SK-N-SH (cell line): ENCODE measurements at regions not wholly inside any gene's neighbourhood (a gene's known extent, or its start where the extent isn't known, plus 50 kb on each side); places are given as distances from the start of the nearest gene placed in this dataset.

Source experiments
- CTCF ChIA-PET: fragments of 300-600, 350-600 bp; formaldehyde crosslinking; extraction: SDS; loops from one replicate; lab custom pipeline; 2021; lab: Yijun Ruan, JAX
- POLR2A ChIA-PET: fragments of 350-600 bp; sonication (Branson Sonifier 250); formaldehyde crosslinking; extraction: SDS; loops from one replicate; lab custom pipeline; 2020; ENCODE audit warnings: antibody characterized with exemption, inconsistent platforms; lab: Yijun Ruan, JAX
- DNase-seq: peaks from one replicate; pipeline ENCODE4 v3.0.0; 2012
- H2AFZ ChIP-seq: fragments of 200-600 bp; sonication (generic); 2 replicates; pipeline ENCODE4 v1.8.1; 2016; ENCODE audit warnings: antibody characterized with exemption, mild to moderate bottlenecking, low read depth
- H3F3A ChIP-seq: fragments of 200-600 bp; sonication (generic); replicated peaks from 2 replicates; pipeline ENCODE3; 2016; ENCODE audit warnings: antibody characterized with exemption, mild to moderate bottlenecking; ENCODE audit not compliant: insufficient read depth
- H3K27ac ChIP-seq, 2 experiments: fragments of 200-500 bp in 1 of 2; fragments of 200-600 bp in 1 of 2; sonication (Bioruptor generic) in 1 of 2; sonication (generic), shearing (Covaris generic) in 1 of 2; 2 replicates each; pipeline versions ENCODE4 v1.5.1 to v1.6.1; 2014 to 2016; ENCODE audit warnings: low read depth in 2 of 2, inconsistent platforms in 1 of 2, low read length in 1 of 2, mild to moderate bottlenecking in 1 of 2, mixed read lengths in 1 of 2
- H3K27me3 ChIP-seq: fragments of 200-600 bp; sonication (generic), shearing (Covaris generic); 2 replicates; pipeline ENCODE4 v1.6.1; 2016; ENCODE audit warnings: mixed run types; ENCODE audit not compliant: insufficient read depth
- H3K36me3 ChIP-seq, 2 experiments: fragments of 200-500 bp in 1 of 2; fragments of 200-600 bp in 1 of 2; sonication (Bioruptor generic) in 1 of 2; sonication (generic) in 1 of 2; replicated peaks in 1 of 2; 2 replicates each; pipeline versions ENCODE3 to v1.5.1; 2014 to 2016; ENCODE audit warnings: low read length in 1 of 2, mild to moderate bottlenecking in 1 of 2; ENCODE audit not compliant: insufficient read depth in 2 of 2, control insufficient read depth in 1 of 2
- H3K4me1 ChIP-seq, 2 experiments: fragments of 200-500 bp in 1 of 2; fragments of 200-600 bp in 1 of 2; sonication (Bioruptor generic) in 1 of 2; sonication (generic), shearing (Covaris generic) in 1 of 2; 2 replicates each; pipeline versions ENCODE4 v1.5.1 to v1.6.1; 2014 to 2016; ENCODE audit warnings: low read depth in 1 of 2, low read length in 1 of 2, mixed run types in 1 of 2; ENCODE audit not compliant: insufficient read depth in 2 of 2, control insufficient read depth in 1 of 2
- H3K4me2 ChIP-seq: fragments of 200-600 bp; sonication (generic), shearing (Covaris generic); 2 replicates; pipeline ENCODE4 v1.6.1; 2017; ENCODE audit warnings: mixed run types
- H3K4me3 ChIP-seq, 2 experiments: fragments of 200-500 bp in 1 of 2; fragments of 200-600 bp in 1 of 2; sonication (Bioruptor generic) in 1 of 2; sonication (generic), shearing (Covaris generic) in 1 of 2; 2 replicates each; pipeline versions ENCODE4 v1.5.1 to v1.8.1; 2014 to 2016; ENCODE audit warnings: low read depth in 2 of 2, inconsistent platforms in 1 of 2, low read length in 1 of 2, mild to moderate bottlenecking in 1 of 2, mixed read lengths in 1 of 2, moderate library complexity in 1 of 2
- H3K79me2 ChIP-seq: fragments of 200-600 bp; sonication (generic); 2 replicates; pipeline ENCODE4 v1.8.1; 2017; ENCODE audit warnings: mild to moderate bottlenecking; ENCODE audit not compliant: insufficient read depth
- H3K9ac ChIP-seq: fragments of 200-600 bp; sonication (generic); 2 replicates; pipeline ENCODE4 v1.6.1; 2017; ENCODE audit warnings: mixed run types
- H3K9me2 ChIP-seq: fragments of 200-600 bp; sonication (generic); 2 replicates; pipeline ENCODE4 v1.6.1; 2017; ENCODE audit warnings: mixed run types
- H3K9me3 ChIP-seq: fragments of 200-600 bp; sonication (generic); 2 replicates; pipeline ENCODE4 v1.6.1; 2017; ENCODE audit warnings: mixed run types, mild to moderate bottlenecking, moderate library complexity
- H4K20me1 ChIP-seq: fragments of 200-600 bp; sonication (generic); 2 replicates; pipeline ENCODE4 v1.6.1; 2017; ENCODE audit warnings: mild to moderate bottlenecking, mixed run types; ENCODE audit not compliant: insufficient read depth
- FOSL2 ChIP-seq: IDR thresholded peaks from 2 replicates; pipeline ENCODE4 v1.4.0; 2012; ENCODE audit warnings: low read depth, mild to moderate bottlenecking, moderate library complexity, borderline replicate concordance
- RXRA ChIP-seq: IDR thresholded peaks from 2 replicates; pipeline ENCODE4 v1.4.0; 2012; ENCODE audit warnings: low read depth, mild to moderate bottlenecking, borderline replicate concordance
- WGBS: methylation state at CpG from one replicate; pipeline ENCODE4 v1.1.6; 2017; ENCODE audit warnings: low lambda C conversion rate; 5-methylcytosine and 5-hydroxymethylcytosine counted together
- small RNA-seq, 7 experiments: library from RNA; depleted of rRNA; stranded (forward); fragments of <200 nt; gene quantifications; one replicate each; pipeline ENCODE3, GENCODE V24; 2012
- TF ChIP-seq, protein P1 (sequence below): fragments of 200-600 bp; sonication (generic); IDR thresholded peaks from 2 replicates; pipeline ENCODE4 v1.6.1; 2017; ENCODE audit warnings: antibody characterized with exemption, mild to moderate bottlenecking, moderate library complexity

DNA sequence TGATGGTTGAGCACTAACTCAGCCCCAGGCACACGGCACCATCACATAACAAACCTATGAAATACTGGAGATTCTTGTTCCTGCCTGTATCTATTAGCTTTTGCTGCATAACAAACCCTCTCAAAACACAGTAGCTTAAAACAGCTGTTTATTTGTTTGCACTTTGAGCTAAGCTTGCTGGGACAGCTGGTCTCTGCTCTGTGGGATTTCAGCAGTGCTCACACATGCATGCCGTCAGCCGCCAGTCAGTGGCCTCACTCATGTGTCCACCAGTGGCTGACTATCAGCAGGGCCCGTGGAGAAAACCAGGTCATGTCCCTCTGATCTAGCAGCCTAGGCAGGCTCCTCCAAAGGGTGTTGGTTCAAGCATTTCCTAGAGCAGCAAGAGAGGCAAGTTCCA is 52.8 kb upstream of the RAB12 start:
- TF ChIP-seq, protein P1, sequence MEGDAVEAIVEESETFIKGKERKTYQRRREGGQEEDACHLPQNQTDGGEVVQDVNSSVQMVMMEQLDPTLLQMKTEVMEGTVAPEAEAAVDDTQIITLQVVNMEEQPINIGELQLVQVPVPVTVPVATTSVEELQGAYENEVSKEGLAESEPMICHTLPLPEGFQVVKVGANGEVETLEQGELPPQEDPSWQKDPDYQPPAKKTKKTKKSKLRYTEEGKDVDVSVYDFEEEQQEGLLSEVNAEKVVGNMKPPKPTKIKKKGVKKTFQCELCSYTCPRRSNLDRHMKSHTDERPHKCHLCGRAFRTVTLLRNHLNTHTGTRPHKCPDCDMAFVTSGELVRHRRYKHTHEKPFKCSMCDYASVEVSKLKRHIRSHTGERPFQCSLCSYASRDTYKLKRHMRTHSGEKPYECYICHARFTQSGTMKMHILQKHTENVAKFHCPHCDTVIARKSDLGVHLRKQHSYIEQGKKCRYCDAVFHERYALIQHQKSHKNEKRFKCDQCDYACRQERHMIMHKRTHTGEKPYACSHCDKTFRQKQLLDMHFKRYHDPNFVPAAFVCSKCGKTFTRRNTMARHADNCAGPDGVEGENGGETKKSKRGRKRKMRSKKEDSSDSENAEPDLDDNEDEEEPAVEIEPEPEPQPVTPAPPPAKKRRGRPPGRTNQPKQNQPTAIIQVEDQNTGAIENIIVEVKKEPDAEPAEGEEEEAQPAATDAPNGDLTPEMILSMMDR = no peak
- no peak for TF ChIP-seq RXRA
- TF ChIP-seq FOSL2 = no peak
- TF ChIP-seq, all 33 proteins: peak for 0
- H3K9me3 ChIP-seq = no peaks in the 10 kb centered on the region
- no peaks in the 10 kb centered on the region for H3K27me3 ChIP-seq
- H3K9ac ChIP-seq = no peak overlapping the region
- no peaks in the 10 kb centered on the region for H3K79me2 ChIP-seq
- H4K20me1 ChIP-seq = no peaks in the 10 kb centered on the region
- no peak overlapping the region for H3K27ac ChIP-seq
- no peak overlapping the region for H2AFZ ChIP-seq
- POLR2A ChIA-PET = no interaction called here
- H3F3A ChIP-seq = no peaks in the 10 kb centered on the region
- H3K4me2 ChIP-seq = no peak overlapping the region
- H3K9me2 ChIP-seq = no peaks in the 10 kb centered on the region
- H3K4me3 ChIP-seq = no peak overlapping the region
- no peak for DNase-seq
- H3K4me1 ChIP-seq = peaks cover 0 to 12% of the 10 kb centered on the region in 2 experiments; a peak in 1 of 4 replicates
- 56% methylated on average over 4 of the region's 4 CpGs for WGBS
- CTCF ChIA-PET = interaction anchor here (0.6 kb wide), 1 partner anchor 21 kb away, joined by 3 read pairs; no protein-coding TSS in a partner anchor
- H3K36me3 ChIP-seq = no peaks in the 10 kb centered on the region

Small RNA genes lying in the stretch of these regions (small RNA-seq; reads per million reads assigned to genes)
- gene RN7SL50P = 0 reads per million in 7 experiments
